ENCODE measurements at regions not wholly inside any gene's neighbourhood (a gene's known extent, or its start where the extent isn't known, plus 50 kb on each side); places are given as distances from the start of the nearest gene placed in this dataset.

DNA sequence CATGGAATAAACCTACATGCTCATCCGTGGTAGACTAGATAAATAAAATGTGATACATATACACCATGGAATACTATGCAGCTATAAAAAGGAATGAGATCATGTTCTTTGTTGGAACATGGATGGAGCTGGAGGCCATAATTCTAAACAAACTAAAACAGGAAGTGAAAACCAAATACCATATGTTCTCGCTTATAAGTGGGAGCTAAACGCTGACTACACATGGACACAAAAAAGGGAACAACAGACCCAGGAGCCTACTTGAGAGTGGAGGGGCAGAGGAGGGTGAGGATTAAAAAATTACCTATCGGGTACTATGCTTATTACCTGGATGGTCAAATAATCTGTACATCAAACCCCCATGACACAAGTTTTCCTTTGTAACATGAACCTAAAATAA lies 68.7 kb upstream of the SEC61G start:
- H3K36me3 ChIP-seq (ENCODE audit: insufficient read depth, low read length) = no peaks in the 10 kb centered on the region
- no peaks in the 10 kb centered on the region for H3K9me3 ChIP-seq (ENCODE audit: low read length)
- H3K79me2 ChIP-seq (replicated peaks; ENCODE audit: insufficient read depth, low read length) = no peaks in the 10 kb centered on the region
- TF ChIP-seq RAD21 (conservative IDR thresholded peaks at IDR 0.05) (no peak), MXI1 (conservative IDR thresholded peaks at IDR 0.05; ENCODE audit: poor library complexity, severe bottlenecking) (no peak), EZH2 (IDR thresholded peaks at IDR 0.05; ENCODE audit: borderline replicate concordance, insufficient read depth, low read length, poor library complexity, severe bottlenecking) (no peak), EP300 (conservative IDR thresholded peaks at IDR 0.05; ENCODE audit: poor library complexity, severe bottlenecking) (no peak)
- TF ChIP-seq, protein P1, sequence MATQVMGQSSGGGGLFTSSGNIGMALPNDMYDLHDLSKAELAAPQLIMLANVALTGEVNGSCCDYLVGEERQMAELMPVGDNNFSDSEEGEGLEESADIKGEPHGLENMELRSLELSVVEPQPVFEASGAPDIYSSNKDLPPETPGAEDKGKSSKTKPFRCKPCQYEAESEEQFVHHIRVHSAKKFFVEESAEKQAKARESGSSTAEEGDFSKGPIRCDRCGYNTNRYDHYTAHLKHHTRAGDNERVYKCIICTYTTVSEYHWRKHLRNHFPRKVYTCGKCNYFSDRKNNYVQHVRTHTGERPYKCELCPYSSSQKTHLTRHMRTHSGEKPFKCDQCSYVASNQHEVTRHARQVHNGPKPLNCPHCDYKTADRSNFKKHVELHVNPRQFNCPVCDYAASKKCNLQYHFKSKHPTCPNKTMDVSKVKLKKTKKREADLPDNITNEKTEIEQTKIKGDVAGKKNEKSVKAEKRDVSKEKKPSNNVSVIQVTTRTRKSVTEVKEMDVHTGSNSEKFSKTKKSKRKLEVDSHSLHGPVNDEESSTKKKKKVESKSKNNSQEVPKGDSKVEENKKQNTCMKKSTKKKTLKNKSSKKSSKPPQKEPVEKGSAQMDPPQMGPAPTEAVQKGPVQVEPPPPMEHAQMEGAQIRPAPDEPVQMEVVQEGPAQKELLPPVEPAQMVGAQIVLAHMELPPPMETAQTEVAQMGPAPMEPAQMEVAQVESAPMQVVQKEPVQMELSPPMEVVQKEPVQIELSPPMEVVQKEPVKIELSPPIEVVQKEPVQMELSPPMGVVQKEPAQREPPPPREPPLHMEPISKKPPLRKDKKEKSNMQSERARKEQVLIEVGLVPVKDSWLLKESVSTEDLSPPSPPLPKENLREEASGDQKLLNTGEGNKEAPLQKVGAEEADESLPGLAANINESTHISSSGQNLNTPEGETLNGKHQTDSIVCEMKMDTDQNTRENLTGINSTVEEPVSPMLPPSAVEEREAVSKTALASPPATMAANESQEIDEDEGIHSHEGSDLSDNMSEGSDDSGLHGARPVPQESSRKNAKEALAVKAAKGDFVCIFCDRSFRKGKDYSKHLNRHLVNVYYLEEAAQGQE (IDR thresholded peaks at IDR 0.05; ENCODE audit: borderline replicate concordance) = no peak
- no peak overlapping the region for H3K4me2 ChIP-seq (ENCODE audit: low read length)
- H3K4me3 ChIP-seq (ENCODE audit: low read length) = no peak overlapping the region
- no peak overlapping the region for H2AFZ ChIP-seq (ENCODE audit: low read depth, low read length)
- no peaks in the 10 kb centered on the region for H3F3A ChIP-seq (ENCODE audit: insufficient read depth, low read length, poor library complexity, severe bottlenecking)
- H3K27ac ChIP-seq (ENCODE audit: low read length) = no peak overlapping the region
- no peak overlapping the region for H3K9ac ChIP-seq (ENCODE audit: low read length)
- H3K27me3 ChIP-seq (ENCODE audit: insufficient read depth, low read depth, low read length) = no peaks in the 10 kb centered on the region
- no peaks in the 10 kb centered on the region for H4K20me1 ChIP-seq (ENCODE audit: insufficient read depth)
- no peaks in the 10 kb centered on the region for H3K9me2 ChIP-seq (ENCODE audit: insufficient read depth, low read length)

DNA sequence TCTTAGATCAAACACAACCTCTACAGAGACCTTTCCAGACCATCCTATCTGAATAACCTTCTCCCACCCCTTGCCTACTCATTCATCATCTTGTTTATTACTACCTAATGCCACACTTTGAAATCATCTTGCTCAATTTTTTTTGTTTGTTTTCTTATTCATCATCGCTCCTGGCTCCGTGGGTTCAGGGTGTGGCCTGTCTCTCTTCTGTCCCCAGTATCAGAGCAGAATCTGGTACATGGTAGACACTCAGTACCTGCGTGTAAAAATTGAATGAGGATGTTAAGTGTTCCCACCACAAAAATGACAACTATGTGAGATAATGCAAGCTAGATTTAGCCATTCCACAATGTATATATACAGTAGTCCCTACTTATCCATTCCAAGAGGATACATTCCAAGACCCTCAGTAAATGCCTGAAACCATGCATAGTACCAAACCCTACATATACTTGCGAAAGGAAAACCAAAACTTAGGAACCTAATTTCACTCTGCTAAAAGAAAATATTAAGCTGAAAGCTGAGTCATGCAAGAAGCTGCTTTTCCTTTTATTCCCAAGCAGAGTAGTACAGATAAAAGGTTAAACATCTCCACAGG lies 72.1 kb upstream of the SEC61G start:
- H3F3A ChIP-seq (ENCODE audit: insufficient read depth, low read length, poor library complexity, severe bottlenecking) = no peaks in the 10 kb centered on the region
- H4K20me1 ChIP-seq (ENCODE audit: insufficient read depth) = no peaks in the 10 kb centered on the region
- H3K79me2 ChIP-seq (replicated peaks; ENCODE audit: insufficient read depth, low read length) = no peaks in the 10 kb centered on the region
- no peak overlapping the region for H3K9ac ChIP-seq (ENCODE audit: low read length)
- H3K4me2 ChIP-seq (ENCODE audit: low read length) = no peak overlapping the region
- no peaks in the 10 kb centered on the region for H3K9me2 ChIP-seq (ENCODE audit: insufficient read depth, low read length)
- no peaks in the 10 kb centered on the region for H3K36me3 ChIP-seq (ENCODE audit: insufficient read depth, low read length)
- H2AFZ ChIP-seq (ENCODE audit: low read depth, low read length) = no peak overlapping the region
- no peak overlapping the region for H3K27ac ChIP-seq (ENCODE audit: low read length)
- no peak overlapping the region for H3K4me3 ChIP-seq (ENCODE audit: low read length)
- no peaks in the 10 kb centered on the region for H3K9me3 ChIP-seq (ENCODE audit: low read length)
- no peaks in the 10 kb centered on the region for H3K27me3 ChIP-seq (ENCODE audit: insufficient read depth, low read depth, low read length)
- no peak for TF ChIP-seq SMC3 (conservative IDR thresholded peaks at IDR 0.05; ENCODE audit: poor library complexity)
- TF ChIP-seq EP300 (conservative IDR thresholded peaks at IDR 0.05; ENCODE audit: poor library complexity, severe bottlenecking) = no peak

DNA sequence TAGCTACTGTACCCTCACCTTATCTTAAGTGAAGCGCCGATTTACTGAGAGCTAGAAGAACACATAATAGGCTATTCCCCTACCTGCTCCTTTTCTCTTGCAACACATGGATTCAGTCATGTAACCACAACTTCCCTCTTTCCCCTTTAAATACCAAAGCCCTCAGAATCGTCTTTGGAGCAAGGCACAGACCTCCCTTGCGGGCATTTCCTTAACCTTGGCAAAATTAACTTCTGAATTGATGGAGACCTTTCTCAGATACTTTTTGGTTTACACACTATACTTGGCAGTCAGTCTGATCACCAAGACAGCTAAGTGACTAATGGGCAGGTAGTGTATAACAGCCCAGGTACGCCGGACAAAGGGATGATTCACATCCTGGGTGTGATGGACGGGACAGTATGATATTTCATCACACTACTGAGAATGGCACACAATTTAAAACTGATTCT lies 72.7 kb upstream of the SEC61G start:
- Histone ChIP-seq H2AFZ (ENCODE audit: low read depth, low read length) (no peak overlapping the region), H3F3A (ENCODE audit: insufficient read depth, low read length, poor library complexity, severe bottlenecking) (no peaks in the 10 kb centered on the region), H3K9ac (ENCODE audit: low read length) (no peak overlapping the region), H3K9me2 (ENCODE audit: insufficient read depth, low read length) (no peaks in the 10 kb centered on the region), H3K9me3 (ENCODE audit: low read length) (no peaks in the 10 kb centered on the region), H3K79me2 (replicated peaks; ENCODE audit: insufficient read depth, low read length) (no peaks in the 10 kb centered on the region), H3K4me2 (ENCODE audit: low read length) (no peak overlapping the region), H3K4me3 (ENCODE audit: low read length) (no peak overlapping the region), H3K36me3 (ENCODE audit: insufficient read depth, low read length) (no peaks in the 10 kb centered on the region), H4K20me1 (ENCODE audit: insufficient read depth) (no peaks in the 10 kb centered on the region), H3K27me3 (ENCODE audit: insufficient read depth, low read depth, low read length) (no peaks in the 10 kb centered on the region), H3K27ac (ENCODE audit: low read length) (no peak overlapping the region)
- TF ChIP-seq RAD21 (conservative IDR thresholded peaks at IDR 0.05) (no peak), CTCF (IDR thresholded peaks at IDR 0.05; ENCODE audit: poor library complexity, severe bottlenecking) (no peak), EP300 (conservative IDR thresholded peaks at IDR 0.05; ENCODE audit: poor library complexity, severe bottlenecking) (no peak), MXI1 (conservative IDR thresholded peaks at IDR 0.05; ENCODE audit: poor library complexity, severe bottlenecking) (no peak), SMC3 (conservative IDR thresholded peaks at IDR 0.05; ENCODE audit: poor library complexity) (no peak), TAF1 (IDR thresholded peaks at IDR 0.05; ENCODE audit: low read depth) (no peak), EZH2 (IDR thresholded peaks at IDR 0.05; ENCODE audit: borderline replicate concordance, insufficient read depth, low read length, poor library complexity, severe bottlenecking) (no peak)
- TF ChIP-seq, protein P1 (IDR thresholded peaks at IDR 0.05; ENCODE audit: borderline replicate concordance) = no peak
